Endothelial cell of umbilical vein (primary cell): ENCODE measurements at regions not wholly inside any gene's neighbourhood (a gene's known extent, or its start where the extent isn't known, plus 50 kb on each side); places are given as distances from the start of the nearest gene placed in this dataset.

Experiments
- BruUV-seq: library from RNA; stranded (reverse); fragments of 400-500 nt; replicated peaks from 2 replicates; lab custom pipeline; 2021; lab: Mats Ljungman, UMichigan
- CTCF ChIA-PET: fragments of 300-600, 350-600 bp; sonication (Branson Sonifier 250); formaldehyde crosslinking; loops from one replicate; lab custom pipeline; 2021; ENCODE audit warnings: antibody characterized with exemption, inconsistent platforms; lab: Charles Lee
- POLR2A ChIA-PET: fragments of 300-600, 350-600 bp; sonication (Branson Sonifier 250); formaldehyde crosslinking; loops from one replicate; lab custom pipeline; 2021; ENCODE audit warnings: antibody characterized with exemption, inconsistent platforms; lab: Charles Lee
- DNase-seq: peaks from one replicate; pipeline ENCODE4 v3.0.0-alpha.2; 2011; ENCODE audit warnings: low read depth, low spot score
- FAIRE-seq: peaks from 2 replicates; lab custom pipeline; 2011; peaks lifted over from hg19 to GRCh38; lab: Jason Lieb, UNC
- H2AFZ ChIP-seq: 2 replicates; pipeline ENCODE4 v1.6.0; 2012; ENCODE audit warnings: low read depth, low read length, control low read depth, inconsistent platforms
- H3K27ac ChIP-seq: 2 replicates; pipeline ENCODE4 v1.5.1; 2011; ENCODE audit warnings: low read depth, mild to moderate bottlenecking, control low read depth, low read length, moderate library complexity; ENCODE audit not compliant: insufficient read depth
- H3K27me3 ChIP-seq, 2 experiments: 2 replicates each; pipeline versions ENCODE4 v1.6.0 to v1.6.1; 2011; ENCODE audit warnings: low read length in 2 of 2, mixed read lengths in 1 of 2; ENCODE audit not compliant: control insufficient read depth in 2 of 2, insufficient read depth in 2 of 2
- H3K36me3 ChIP-seq, 2 experiments: 2 replicates in 1 of 2; 3 replicates in 1 of 2; pipeline ENCODE4 v1.5.1; 2011; ENCODE audit warnings: low read length in 2 of 2, mild to moderate bottlenecking in 1 of 2, moderate library complexity in 1 of 2; ENCODE audit not compliant: control insufficient read depth in 2 of 2, insufficient read depth in 2 of 2; ENCODE audit errors: extremely low read depth in 1 of 2
- H3K4me1 ChIP-seq: 3 replicates; pipeline ENCODE4 v1.5.1; 2011; ENCODE audit warnings: mild to moderate bottlenecking, low read length; ENCODE audit not compliant: control insufficient read depth, insufficient read depth; ENCODE audit errors: extremely low read depth
- H3K4me2 ChIP-seq: 2 replicates; pipeline ENCODE4 v1.6.1; 2011; ENCODE audit warnings: low read length, control low read depth, mixed read lengths; ENCODE audit not compliant: insufficient read depth
- H3K4me3 ChIP-seq, 3 experiments: fragments of 200-600 bp in 1 of 3; sonication (generic), shearing (Covaris generic) in 1 of 3; replicated peaks in 1 of 3; 2 replicates each; pipeline ENCODE4 v1.5.1; 2011 to 2016; ENCODE audit warnings: control low read depth in 3 of 3, low read length in 3 of 3, mild to moderate bottlenecking in 2 of 3, inconsistent platforms in 1 of 3, low read depth in 1 of 3, moderate library complexity in 1 of 3; ENCODE audit not compliant: insufficient read depth in 1 of 3
- H3K79me2 ChIP-seq: 2 replicates; pipeline ENCODE4 v1.6.0; 2012; ENCODE audit warnings: low read length, inconsistent platforms; ENCODE audit not compliant: control insufficient read depth, insufficient read depth
- H3K9ac ChIP-seq: replicated peaks from 2 replicates; pipeline ENCODE3; 2011; ENCODE audit warnings: low read length, control low read depth; ENCODE audit not compliant: insufficient read depth; ENCODE audit errors: extremely low read depth
- H3K9me1 ChIP-seq: replicated peaks from 3 replicates; pipeline ENCODE4 v1.6.0; 2011; ENCODE audit warnings: mild to moderate bottlenecking, low read length; ENCODE audit not compliant: control insufficient read depth, insufficient read depth; ENCODE audit errors: extremely low read depth
- H3K9me3 ChIP-seq: replicated peaks from 2 replicates; pipeline ENCODE4 v1.5.1; 2012; ENCODE audit warnings: low read length, inconsistent platforms; ENCODE audit not compliant: control insufficient read depth, insufficient read depth
- H4K20me1 ChIP-seq: replicated peaks from 2 replicates; pipeline ENCODE3; 2011; ENCODE audit warnings: mild to moderate bottlenecking, low read length; ENCODE audit not compliant: control insufficient read depth, insufficient read depth; ENCODE audit errors: extremely low read depth
- EZH2 ChIP-seq: IDR thresholded peaks from 2 replicates; pipeline ENCODE4 v1.6.1; 2012; ENCODE audit warnings: borderline replicate concordance, low read depth, mild to moderate bottlenecking, moderate library complexity, low read length, inconsistent platforms; ENCODE audit not compliant: severe bottlenecking
- FOS ChIP-seq: IDR thresholded peaks from 2 replicates; pipeline ENCODE4 v1.6.1; 2011; ENCODE audit warnings: mild to moderate bottlenecking, low read length, moderate library complexity, borderline replicate concordance; ENCODE audit not compliant: insufficient read depth
- GATA2 ChIP-seq: IDR thresholded peaks from 2 replicates; pipeline ENCODE4 v1.7.0; 2011; ENCODE audit warnings: low read depth, mild to moderate bottlenecking, moderate library complexity, mixed read lengths, low read length; ENCODE audit not compliant: insufficient read length, insufficient read depth
- JUN ChIP-seq: IDR thresholded peaks from 2 replicates; pipeline ENCODE4 v1.6.1; 2011; ENCODE audit warnings: borderline replicate concordance, low read depth; ENCODE audit not compliant: insufficient read length, insufficient read depth
- MYC ChIP-seq: IDR thresholded peaks from one replicate; pipeline ENCODE4 v1.6.1; 2011; ENCODE audit warnings: mild to moderate bottlenecking, low read depth, low read length
- POLR2A ChIP-seq: IDR thresholded peaks from 2 replicates; pipeline ENCODE4 v1.6.1; 2012; ENCODE audit warnings: low read depth, mild to moderate bottlenecking, control low read depth, low read length
- POLR2AphosphoS5 ChIP-seq: IDR thresholded peaks from 2 replicates; pipeline ENCODE4 v1.6.1; 2012; ENCODE audit warnings: low read depth, mild to moderate bottlenecking, control low read depth, low read length, moderate library complexity; ENCODE audit not compliant: insufficient read depth
- dilution Hi-C: fragments of 300-500 bp; cut with MboI; formaldehyde crosslinking; loops from one replicate; pipeline ENCODE4 v1.15.0; 2019; ENCODE audit warnings: low sequenced_read_pairs; ENCODE audit not compliant: extremely low pct_ligation_motif_present
- intact Hi-C: fragments of 100-400 bp; cut with micrococcal nuclease; formaldehyde crosslinking; loops from one replicate; pipeline ENCODE4 v1.10.0; 2022
- TF ChIP-seq, protein P1 (sequence below): IDR thresholded peaks from 2 replicates; pipeline ENCODE4 v1.6.1; 2011; ENCODE audit not compliant: insufficient read depth, insufficient read length
- TF ChIP-seq, protein P2 (sequence below), 2 donors: IDR thresholded peaks; 1 replicate in 1 of 2; 2 replicates in 1 of 2; pipeline ENCODE4 v1.5.1; 2011; ENCODE audit warnings: low read length in 2 of 2, mild to moderate bottlenecking in 2 of 2, moderate library complexity in 2 of 2, control low read depth in 1 of 2, inconsistent platforms in 1 of 2, low read depth in 1 of 2; ENCODE audit not compliant: insufficient read depth in 1 of 2; ENCODE audit errors: extremely low read depth in 1 of 2

GRCh38 chr4:131426023-131426758 is 1722.9 kb upstream of the PCDH10 start:
- ChIA-PET CTCF (no interaction called here), POLR2A (no interaction called here)
- no TSS peak for BruUV-seq
- Histone ChIP-seq H3K27ac (no peak overlapping the region), H3K9me1 (no peaks in the 10 kb centered on the region), H3K4me2 (no peak overlapping the region), H3K27me3 (no peaks in the 10 kb centered on the region), H2AFZ (no peak overlapping the region), H3K4me3 (no peak overlapping the region), H3K36me3 (no peaks in the 10 kb centered on the region), H3K9ac (no peak overlapping the region), H3K79me2 (no peaks in the 10 kb centered on the region), H3K4me1 (no peaks in the 10 kb centered on the region), H3K9me3 (no peaks in the 10 kb centered on the region), H4K20me1 (no peaks in the 10 kb centered on the region)
- DNase-seq (no peak), FAIRE-seq (no peak)
- dilution Hi-C loops (no loop called here), intact Hi-C loops (no loop called here)
- TF ChIP-seq POLR2A, result no peak
- TF ChIP-seq FOS, result no peak
- TF ChIP-seq POLR2AphosphoS5, result no peak
- no peak for TF ChIP-seq GATA2
- TF ChIP-seq, protein P1, sequence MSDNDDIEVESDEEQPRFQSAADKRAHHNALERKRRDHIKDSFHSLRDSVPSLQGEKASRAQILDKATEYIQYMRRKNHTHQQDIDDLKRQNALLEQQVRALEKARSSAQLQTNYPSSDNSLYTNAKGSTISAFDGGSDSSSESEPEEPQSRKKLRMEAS, result no peak
- TF ChIP-seq, protein P2, sequence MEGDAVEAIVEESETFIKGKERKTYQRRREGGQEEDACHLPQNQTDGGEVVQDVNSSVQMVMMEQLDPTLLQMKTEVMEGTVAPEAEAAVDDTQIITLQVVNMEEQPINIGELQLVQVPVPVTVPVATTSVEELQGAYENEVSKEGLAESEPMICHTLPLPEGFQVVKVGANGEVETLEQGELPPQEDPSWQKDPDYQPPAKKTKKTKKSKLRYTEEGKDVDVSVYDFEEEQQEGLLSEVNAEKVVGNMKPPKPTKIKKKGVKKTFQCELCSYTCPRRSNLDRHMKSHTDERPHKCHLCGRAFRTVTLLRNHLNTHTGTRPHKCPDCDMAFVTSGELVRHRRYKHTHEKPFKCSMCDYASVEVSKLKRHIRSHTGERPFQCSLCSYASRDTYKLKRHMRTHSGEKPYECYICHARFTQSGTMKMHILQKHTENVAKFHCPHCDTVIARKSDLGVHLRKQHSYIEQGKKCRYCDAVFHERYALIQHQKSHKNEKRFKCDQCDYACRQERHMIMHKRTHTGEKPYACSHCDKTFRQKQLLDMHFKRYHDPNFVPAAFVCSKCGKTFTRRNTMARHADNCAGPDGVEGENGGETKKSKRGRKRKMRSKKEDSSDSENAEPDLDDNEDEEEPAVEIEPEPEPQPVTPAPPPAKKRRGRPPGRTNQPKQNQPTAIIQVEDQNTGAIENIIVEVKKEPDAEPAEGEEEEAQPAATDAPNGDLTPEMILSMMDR (IDR thresholded peaks at IDR 0.05; ENCODE audit: extremely low read depth in 1 of 2, insufficient read depth in 1 of 2, low read depth in 1 of 2, low read length in 2 of 2), result no peak
- TF ChIP-seq MYC, result no peak
- no peak for TF ChIP-seq JUN
- no peak for TF ChIP-seq EZH2
